Neural progenitor cell (in vitro differentiated cells): ENCODE measurements at regions not wholly inside any gene's neighbourhood (a gene's known extent, or its start where the extent isn't known, plus 50 kb on each side); places are given as distances from the start of the nearest gene placed in this dataset.
"Not testable (repeated sequence)": the region's sequence is repeated elsewhere in the genome, so short reads cannot be mapped to it uniquely, and the experiment has no call there.

Source experiments
- CTCF ChIP-seq: fragments of 200-600 bp; sonication (generic); IDR thresholded peaks from 2 replicates; pipeline ENCODE4 v1.5.1; 2017; ENCODE audit warnings: antibody characterized with exemption, mild to moderate bottlenecking
- EZH2 ChIP-seq: fragments of 200-600 bp; sonication (generic); IDR thresholded peaks from 2 replicates; pipeline ENCODE4 v1.6.1; 2017; ENCODE audit warnings: antibody characterized with exemption, mild to moderate bottlenecking, moderate library complexity

- TF ChIP-seq CTCF, EZH2: not testable (repeated sequence)
These were observed 133.0 kb upstream of the PLGLB2 start for GRCh38 chr2:87614829-87615434.
